Lower leg skin (tissue), 4 donors: ENCODE measurements at regions not wholly inside any gene's neighbourhood (a gene's known extent, or its start where the extent isn't known, plus 50 kb on each side); places are given as distances from the start of the nearest gene placed in this dataset.

Experiments
- DNase-seq, 2 donors: peaks; one replicate each; pipeline ENCODE4 v3.0.0-alpha.2; 2019; ENCODE audit warnings: low spot score in 2 of 2
- H3K4me3 ChIP-seq: fragments of 200-600 bp; sonication (generic); 2 replicates; pipeline ENCODE4 v1.5.1; 2017; ENCODE audit warnings: mild to moderate bottlenecking, low read depth; ENCODE audit not compliant: poor library complexity, severe bottlenecking
- POLR2A ChIP-seq, 2 donors: fragments of 450-650 bp; IDR thresholded peaks; one replicate each; pipeline ENCODE4 v1.6.1; 2016 to 2017; ENCODE audit warnings: antibody characterized with exemption in 2 of 2, mild to moderate bottlenecking in 1 of 2, moderate library complexity in 1 of 2
- WGBS, 2 donors: methylation state at CpG; one replicate each; pipeline ENCODE4 v1.1.5; 2018; 5-methylcytosine and 5-hydroxymethylcytosine counted together
- intact Hi-C: fragments of 100-400 bp; cut with DNase I; formaldehyde crosslinking; loops from one replicate; pipeline ENCODE4 v1.15.0; 2023; ENCODE audit warnings: low total_unique reads
- TF ChIP-seq, protein P1 (sequence below), 3 donors: fragments of 450-650 bp; IDR thresholded peaks; one replicate each; pipeline ENCODE4 v1.5.1; 2016; ENCODE audit warnings: antibody characterized with exemption in 3 of 3, mild to moderate bottlenecking in 3 of 3, moderate library complexity in 2 of 3

DNA sequence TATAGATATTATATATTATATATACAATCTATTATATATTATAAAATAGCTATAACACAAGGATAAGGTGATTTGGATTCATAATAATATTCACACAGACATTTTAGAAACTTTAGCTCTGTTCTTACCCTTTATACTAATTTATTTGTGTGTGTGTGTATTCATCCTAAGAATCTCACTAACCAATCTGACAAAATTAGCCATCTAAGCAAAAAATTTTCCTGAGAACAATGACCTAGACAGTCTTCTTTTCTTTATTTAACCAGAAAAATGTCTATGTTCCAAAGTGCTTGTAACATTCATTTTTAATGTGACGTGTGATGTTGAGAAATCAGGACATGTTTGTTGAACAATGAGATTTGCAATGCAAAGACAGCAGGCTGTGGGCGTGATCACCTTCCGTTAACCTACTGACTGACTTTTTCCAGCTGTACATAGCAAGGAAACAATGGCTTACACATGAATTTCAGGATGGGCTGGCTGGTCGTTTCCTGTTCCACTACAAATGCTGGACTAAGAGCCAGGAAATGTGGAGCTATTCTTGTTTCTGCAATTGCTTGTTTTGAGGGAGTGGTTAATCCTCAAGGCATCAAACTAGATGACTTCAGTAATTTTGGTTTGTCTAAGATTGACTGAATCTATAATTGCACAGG is 634.6 kb upstream of the ARGLU1 start:
- H3K4me3 ChIP-seq = no peak overlapping the region
- intact Hi-C loops = no loop called here
- 24 to 29% methylated on average over 4 of the region's 4 CpGs for WGBS, 2 donors
- peak in 1 of 2 donors; percentile 56 for DNase-seq
- no peak for TF ChIP-seq POLR2A (IDR thresholded peaks at IDR 0.05)
- TF ChIP-seq, protein P1, sequence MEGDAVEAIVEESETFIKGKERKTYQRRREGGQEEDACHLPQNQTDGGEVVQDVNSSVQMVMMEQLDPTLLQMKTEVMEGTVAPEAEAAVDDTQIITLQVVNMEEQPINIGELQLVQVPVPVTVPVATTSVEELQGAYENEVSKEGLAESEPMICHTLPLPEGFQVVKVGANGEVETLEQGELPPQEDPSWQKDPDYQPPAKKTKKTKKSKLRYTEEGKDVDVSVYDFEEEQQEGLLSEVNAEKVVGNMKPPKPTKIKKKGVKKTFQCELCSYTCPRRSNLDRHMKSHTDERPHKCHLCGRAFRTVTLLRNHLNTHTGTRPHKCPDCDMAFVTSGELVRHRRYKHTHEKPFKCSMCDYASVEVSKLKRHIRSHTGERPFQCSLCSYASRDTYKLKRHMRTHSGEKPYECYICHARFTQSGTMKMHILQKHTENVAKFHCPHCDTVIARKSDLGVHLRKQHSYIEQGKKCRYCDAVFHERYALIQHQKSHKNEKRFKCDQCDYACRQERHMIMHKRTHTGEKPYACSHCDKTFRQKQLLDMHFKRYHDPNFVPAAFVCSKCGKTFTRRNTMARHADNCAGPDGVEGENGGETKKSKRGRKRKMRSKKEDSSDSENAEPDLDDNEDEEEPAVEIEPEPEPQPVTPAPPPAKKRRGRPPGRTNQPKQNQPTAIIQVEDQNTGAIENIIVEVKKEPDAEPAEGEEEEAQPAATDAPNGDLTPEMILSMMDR (IDR thresholded peaks at IDR 0.05) = no peak

DNA sequence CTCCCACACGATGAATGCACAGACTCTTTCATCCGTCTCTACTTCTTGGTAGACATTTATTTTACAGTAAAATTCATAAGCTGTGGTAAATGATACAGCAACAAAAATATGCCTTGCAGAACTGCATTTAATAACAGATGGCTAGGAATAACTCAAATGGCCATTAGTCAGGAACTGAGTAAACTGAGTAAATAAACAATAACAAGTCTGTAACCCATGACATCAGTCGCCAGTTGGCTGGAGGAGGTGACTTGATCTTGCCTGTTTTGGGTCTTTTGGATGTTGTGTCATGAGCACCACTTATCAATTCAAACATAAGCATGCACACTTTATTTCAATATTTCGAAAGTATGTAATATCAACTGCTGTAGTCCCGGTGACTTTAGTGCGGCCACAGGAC is 632.6 kb upstream of the ARGLU1 start:
- TF ChIP-seq, protein P1 (IDR thresholded peaks at IDR 0.05) = no peak
- DNase-seq = no peak
- no peak overlapping the region for H3K4me3 ChIP-seq
- intact Hi-C loops = no loop called here
- WGBS, 2 donors = 89 to 93% methylated on average over 6 of the region's 6 CpGs

DNA sequence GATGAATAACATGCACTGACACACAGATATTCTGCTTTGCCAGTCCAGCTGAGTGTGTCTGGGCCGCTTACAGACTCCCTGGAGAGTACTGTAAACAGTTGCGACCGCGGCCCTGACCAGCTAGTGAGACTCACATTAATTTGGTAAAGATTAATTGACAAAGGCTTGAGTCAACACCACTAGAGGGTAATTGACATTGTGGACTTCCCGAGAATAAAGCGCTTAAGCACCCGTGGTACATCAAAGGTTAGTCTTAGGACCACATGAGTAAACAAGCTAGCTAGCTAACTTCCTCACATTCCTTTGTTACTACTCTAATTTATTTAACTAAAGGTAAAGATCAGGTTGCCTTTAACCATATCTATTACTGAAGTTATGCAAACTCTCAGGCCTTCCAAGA is 624.4 kb upstream of the ARGLU1 start:
- WGBS, 2 donors = 66 to 72% methylated on average over 7 of the region's 7 CpGs
- TF ChIP-seq, protein P1 (IDR thresholded peaks at IDR 0.05) = no peak
- TF ChIP-seq POLR2A (IDR thresholded peaks at IDR 0.05) = no peak
- no peak for DNase-seq
- H3K4me3 ChIP-seq = no peak overlapping the region
- intact Hi-C loops = no loop called here

DNA sequence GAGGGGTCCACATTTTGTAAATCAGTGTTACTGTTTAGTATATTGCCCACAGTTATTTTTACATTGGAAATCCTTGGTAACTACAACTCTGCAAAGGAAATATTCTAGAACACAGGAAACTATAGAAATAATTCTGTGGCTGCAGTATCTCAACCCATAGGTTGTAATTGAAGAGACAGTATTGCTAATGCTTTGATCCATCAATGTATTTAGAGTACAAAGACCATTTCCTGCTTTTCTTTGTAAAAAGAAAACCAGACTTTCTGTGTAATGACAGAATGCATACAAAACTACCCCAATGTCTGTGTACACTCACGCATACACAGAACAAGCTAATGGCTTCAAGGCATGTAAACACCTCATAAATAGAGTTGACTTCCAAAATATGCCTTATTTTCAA is 622.1 kb upstream of the ARGLU1 start:
- no peak for TF ChIP-seq POLR2A (IDR thresholded peaks at IDR 0.05)
- TF ChIP-seq, protein P1 (IDR thresholded peaks at IDR 0.05) = no peak
- intact Hi-C loops = no loop called here
- DNase-seq = no peak
- 67 to 71% methylated on average over 1 of the region's 1 CpG for WGBS, 2 donors
- H3K4me3 ChIP-seq = no peak overlapping the region

DNA sequence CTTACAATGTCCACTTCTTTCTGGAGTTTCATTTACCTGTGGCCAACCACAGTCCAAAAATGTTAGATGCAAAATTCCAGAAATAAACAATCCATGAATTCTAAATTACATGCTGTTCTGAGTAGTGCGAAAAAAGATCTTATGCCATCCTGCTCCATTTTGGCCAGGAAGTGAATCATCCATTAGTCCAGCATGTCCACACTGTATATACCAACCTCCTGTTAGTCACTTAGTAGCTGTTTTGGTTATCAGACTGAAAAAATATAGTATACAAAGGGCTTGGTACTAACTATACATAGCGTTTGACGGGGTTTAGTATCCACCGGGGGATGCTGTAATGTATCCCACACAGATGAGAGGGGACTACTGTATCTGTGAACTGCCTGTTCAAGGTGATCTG is 618.0 kb upstream of the ARGLU1 start:
- intact Hi-C loops = no loop called here
- no peak for DNase-seq
- H3K4me3 ChIP-seq = no peak overlapping the region
- 94 to 96% methylated on average over 4 of the region's 4 CpGs for WGBS, 2 donors
- no peak for TF ChIP-seq POLR2A (IDR thresholded peaks at IDR 0.05)
- TF ChIP-seq, protein P1 (IDR thresholded peaks at IDR 0.05) = no peak
